Motor neuron (in vitro differentiated cells): ENCODE measurements at regions not wholly inside any gene's neighbourhood (a gene's known extent, or its start where the extent isn't known, plus 50 kb on each side); places are given as distances from the start of the nearest gene placed in this dataset.
A peak's percentile ranks its signal among the peaks of the same experiment; 100 is the strongest.

Source experiments
- ATAC-seq, 8 experiments: fragments of 200-7000 bp; cut with Tn5 transposase; replicated peaks in 6 of 8; 2 replicates each; pipeline ENCODE4 v1.8.0; 2021; ENCODE audit warnings: mild to moderate bottlenecking in 8 of 8, moderate library complexity in 8 of 8
- H3K27ac ChIP-seq, 2 donors: fragments of 250-450 bp; sonication (Bioruptor Pico); 2 replicates each; pipeline ENCODE4 v1.9.0; 2021; ENCODE audit warnings: antibody characterized with exemption in 2 of 2, mild to moderate bottlenecking in 2 of 2, moderate library complexity in 1 of 2
- H3K4me1 ChIP-seq, 2 donors: fragments of 250-450 bp; sonication (Bioruptor Pico); replicated peaks in 1 of 2; 2 replicates each; pipeline ENCODE4 v1.6.1; 2021; ENCODE audit warnings: antibody characterized with exemption in 2 of 2, mild to moderate bottlenecking in 2 of 2, moderate library complexity in 1 of 2
- H3K4me3 ChIP-seq, 5 donors: fragments of 250-450 bp; sonication (Bioruptor Pico); 2 replicates each; pipeline ENCODE4 v1.9.0; 2021; ENCODE audit warnings: antibody characterized with exemption in 5 of 5, mild to moderate bottlenecking in 5 of 5, moderate library complexity in 4 of 5
- WGBS, 10 experiments: fragments of 450-650 bp; shearing (Covaris generic); methylation state at CpG; one replicate each; pipeline ENCODE4 v1.0.0; 2022; 5-methylcytosine and 5-hydroxymethylcytosine counted together
- in situ Hi-C, 9 experiments: fragments of 400-800 bp; cut with MboI; loops; one replicate each; pipeline ENCODE4 v1.15.0; 2021; ENCODE audit warnings: low sequenced_read_pairs in 9 of 9, low pct_unique_long_range_greater_than_20kb in 2 of 9; ENCODE audit not compliant: unreplicated experiment in 9 of 9

GRCh38 chr2:150387586-150388288 lies 99.7 kb downstream of the RND3 start:
- H3K4me1 ChIP-seq = peaks cover 2 to 3% of the 10 kb centered on the region in 2 donors
- ATAC-seq = no peak
- no peak overlapping the region for H3K27ac ChIP-seq
- H3K4me3 ChIP-seq = no peak overlapping the region
- in situ Hi-C loops = no loop called here
- WGBS, 10 experiments = 67 to 100% (median 93%) methylated on average over 1 to 3 of the region's 4 CpGs; no CpG with 5 or more reads in 4 of the 10 experiments

- in situ Hi-C loops = no loop called here
- no peak for ATAC-seq
Observed at GRCh38 chr2:150385211-150385610, 102.3 kb downstream of the RND3 start.

GRCh38 chr2:150383587-150383986 lies 103.9 kb downstream of the RND3 start:
- no peak for ATAC-seq

More at GRCh38 chr2:150385211-150385610, 102.3 kb downstream of the RND3 start:
- WGBS, 10 experiments = 6 to 63% (median 29%) methylated on average over 1 of the region's 1 CpG; no CpG with 5 or more reads in 1 of the 10 experiments
- no peak overlapping the region for H3K27ac ChIP-seq
- H3K4me1 ChIP-seq = no peaks in the 10 kb centered on the region
- no peak overlapping the region for H3K4me3 ChIP-seq

GRCh38 chr2:150379166-150379565 lies 108.3 kb downstream of the RND3 start:
- Histone ChIP-seq H3K4me1 (peaks cover 10 to 20% of the 10 kb centered on the region in 2 donors), H3K4me3 (no peak overlapping the region), H3K27ac (no peak overlapping the region)
- ATAC-seq = no peak
- in situ Hi-C loops = no loop called here

More at GRCh38 chr2:150383587-150383986, 103.9 kb downstream of the RND3 start:
- Histone ChIP-seq H3K4me1 (no peaks in the 10 kb centered on the region), H3K4me3 (no peak overlapping the region), H3K27ac (no peak overlapping the region)
- in situ Hi-C loops = no loop called here

DNA sequence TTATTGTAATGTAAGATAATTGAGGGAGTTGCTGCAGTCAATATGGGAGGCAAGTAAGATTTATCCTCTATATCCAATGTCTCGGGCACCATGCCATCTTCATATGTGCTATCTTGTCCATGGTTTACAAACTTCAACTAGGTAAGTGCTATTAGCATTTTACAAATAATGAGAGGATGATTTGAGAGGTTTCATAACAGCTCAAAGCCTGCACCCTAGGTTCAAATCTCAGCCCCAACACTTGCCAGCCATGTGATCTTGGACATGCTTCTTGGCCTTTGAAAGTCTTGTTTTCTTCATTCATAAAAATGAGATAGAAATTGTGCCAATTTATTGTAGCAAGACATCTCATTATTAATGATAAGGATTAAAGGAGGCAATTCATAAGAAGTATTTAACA lies 108.8 kb downstream of the RND3 start:
- no peak overlapping the region for H3K4me3 ChIP-seq
- no peak for ATAC-seq
- peaks cover 10 to 25% of the 10 kb centered on the region in 2 donors for H3K4me1 ChIP-seq
- in situ Hi-C loops = no loop called here
- 100% methylated on average over 1 of the region's 1 CpG; no CpG with 5 or more reads in 6 of the 10 experiments for WGBS, 10 experiments
- no peak overlapping the region for H3K27ac ChIP-seq

DNA sequence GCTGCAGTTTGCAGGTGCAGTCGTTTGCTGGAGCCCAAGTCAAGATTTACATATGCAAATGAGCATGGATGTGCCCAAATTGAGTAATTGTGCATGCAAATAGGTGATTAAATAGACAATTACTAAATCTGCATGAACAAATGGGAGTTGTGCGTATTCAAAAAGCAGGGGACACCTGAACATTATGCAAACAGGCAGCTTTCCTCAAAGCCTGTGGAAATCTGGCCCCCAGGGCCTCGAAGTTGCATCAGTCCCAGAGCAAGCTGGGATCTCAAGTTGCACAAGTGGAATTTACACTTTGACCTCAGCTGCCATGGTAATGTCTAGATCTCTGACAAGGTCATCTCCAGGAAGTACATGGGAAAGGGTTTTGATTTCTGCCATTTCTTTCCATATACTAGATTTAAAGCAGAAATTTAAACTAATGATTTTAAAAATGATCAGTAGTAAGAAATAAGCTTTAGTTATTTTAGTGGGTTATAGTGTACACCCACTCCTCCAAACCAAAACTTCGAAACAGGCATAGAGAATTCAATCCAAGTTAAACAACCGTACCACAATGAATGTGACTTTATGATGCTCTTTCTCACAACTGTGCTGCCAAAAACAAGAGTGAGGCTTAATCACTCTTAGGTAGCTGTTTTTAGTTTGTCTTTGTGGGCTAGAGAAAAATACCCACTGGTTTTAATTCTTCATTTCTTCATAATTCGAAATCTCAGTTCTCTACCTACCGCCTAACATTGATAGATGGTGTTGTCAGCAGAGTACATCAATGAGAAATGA lies 110.7 kb downstream of the RND3 start:
- Histone ChIP-seq H3K27ac (no peak overlapping the region), H3K4me3 (no peak overlapping the region), H3K4me1 (peaks cover 10 to 27% of the 10 kb centered on the region in 2 donors)
- WGBS, 10 experiments = 60 to 94% (median 73%) methylated on average over 2 to 7 of the region's 7 CpGs; no CpG with 5 or more reads in 1 of the 10 experiments
- peak in 2 of 8 experiments; percentile 36 to 94 for ATAC-seq
- in situ Hi-C loops = no loop called here

DNA sequence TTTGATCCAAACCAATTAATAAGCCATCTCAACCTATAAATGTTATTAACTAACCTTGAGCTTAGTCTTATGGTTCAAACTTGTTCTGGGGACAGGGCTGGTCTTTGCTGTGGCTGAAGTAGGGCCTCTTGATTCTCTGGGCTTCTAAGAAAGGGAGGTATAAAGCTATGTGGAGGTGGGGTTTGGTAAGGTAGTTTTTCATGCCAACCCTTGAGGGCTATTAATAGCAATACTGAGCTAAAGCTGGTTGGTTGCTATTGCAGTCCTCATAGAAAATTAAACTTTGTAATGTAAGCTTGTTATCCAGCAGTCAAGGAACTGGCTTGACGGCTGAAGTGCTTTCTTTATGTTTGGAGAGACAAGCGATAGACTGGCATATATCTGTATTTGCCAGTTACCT lies 112.1 kb downstream of the RND3 start:
- Histone ChIP-seq H3K4me3 (no peak overlapping the region), H3K4me1 (peaks cover 18 to 40% of the 10 kb centered on the region in 2 donors), H3K27ac (peak overlapping the region in 1 of 2 donors; percentile 8)
- 0 to 100% (median 50%) methylated on average over 1 to 2 of the region's 2 CpGs for WGBS, 10 experiments
- in situ Hi-C loops = no loop called here
- ATAC-seq = no peak

- H3K4me3 ChIP-seq = no peak overlapping the region
- H3K4me1 ChIP-seq = peaks cover 19 to 41% of the 10 kb centered on the region in 2 donors
- WGBS, 10 experiments = 30 to 100% (median 55%) methylated on average over 1 of the region's 1 CpG; no CpG with 5 or more reads in 3 of the 10 experiments
- peak in 5 of 8 experiments; percentile 49 to 81 (median 73) for ATAC-seq
- H3K27ac ChIP-seq = peak overlapping the region; percentile 30 to 38
- in situ Hi-C loops = no loop called here
Observed at GRCh38 chr2:150374492-150374891, 113.0 kb downstream of the RND3 start.

GRCh38 chr2:150373374-150373773 lies 114.1 kb downstream of the RND3 start:
- no peak for ATAC-seq
- peak overlapping the region in 1 of 2 donors; percentile 38 for H3K27ac ChIP-seq
- peaks cover 19 to 41% of the 10 kb centered on the region in 2 donors for H3K4me1 ChIP-seq
- no peak overlapping the region for H3K4me3 ChIP-seq
- in situ Hi-C loops = no loop called here
- WGBS, 10 experiments = 20 to 100% (median 95%) methylated on average over 1 to 2 of the region's 2 CpGs; no CpG with 5 or more reads in 1 of the 10 experiments

DNA sequence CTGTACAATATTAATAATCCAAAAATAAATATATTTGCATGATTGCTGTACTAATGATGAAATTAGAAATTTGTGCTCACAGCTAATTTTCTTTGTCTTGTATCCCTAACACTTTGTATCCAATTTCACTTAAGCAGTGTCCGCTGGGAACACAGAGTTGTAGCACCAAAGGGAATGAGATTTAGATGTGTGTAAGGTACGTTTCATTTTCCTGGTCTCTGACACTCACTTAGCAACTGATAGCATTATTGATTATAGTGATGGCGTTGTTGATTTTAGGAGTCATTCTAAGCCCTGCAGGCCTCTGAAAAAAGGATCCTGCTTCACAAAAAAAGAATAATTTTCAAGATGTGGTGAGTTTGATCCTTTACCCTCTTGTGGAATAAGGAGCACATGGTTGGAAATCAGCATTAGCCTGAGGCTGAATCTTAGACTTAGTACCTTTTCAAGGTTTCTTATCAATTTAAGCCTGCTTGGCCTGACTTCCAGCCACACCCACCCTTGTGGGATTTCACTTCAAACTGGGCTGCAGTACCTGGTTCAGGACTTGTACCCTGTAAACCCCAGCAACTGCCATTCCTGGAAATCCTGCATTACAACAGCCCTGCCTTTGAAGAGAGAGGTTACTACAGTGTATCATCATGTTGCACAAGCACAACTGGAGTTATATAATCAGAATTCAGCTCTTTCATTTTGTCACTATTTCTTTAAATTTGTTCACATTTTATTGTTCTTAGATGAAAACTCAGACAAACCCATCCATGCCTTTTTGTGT lies 116.2 kb downstream of the RND3 start:
- in situ Hi-C loops = no loop called here
- Histone ChIP-seq H3K27ac (peak overlapping the region; percentile 30 to 34), H3K4me3 (no peak overlapping the region), H3K4me1 (peaks cover 10 to 25% of the 10 kb centered on the region in 2 donors)
- 43 to 100% (median 80%) methylated on average over 1 to 3 of the region's 3 CpGs; no CpG with 5 or more reads in 2 of the 10 experiments for WGBS, 10 experiments
- ATAC-seq = no peak

DNA sequence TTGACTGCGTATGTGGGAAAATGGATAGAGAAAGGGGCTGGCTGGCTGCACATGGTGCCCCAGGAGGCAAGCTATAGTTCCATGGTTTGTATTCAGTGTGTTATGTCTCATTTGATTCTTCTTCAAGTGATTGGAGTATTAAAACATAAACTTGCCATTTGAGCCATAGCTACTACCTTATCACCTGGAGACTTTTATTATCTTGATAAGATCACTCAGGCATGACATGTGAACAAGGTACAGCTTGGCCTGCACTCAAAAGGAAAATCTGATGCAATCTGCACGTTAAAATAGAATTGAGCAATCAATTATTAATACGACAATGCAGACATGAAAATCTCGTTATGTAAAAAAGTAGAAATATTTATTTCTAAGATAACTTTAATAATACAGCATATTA lies 116.9 kb downstream of the RND3 start:
- no peak overlapping the region for H3K4me3 ChIP-seq
- 60 to 100% (median 77%) methylated on average over 1 to 4 of the region's 4 CpGs for WGBS, 10 experiments
- in situ Hi-C loops = no loop called here
- peaks cover 10 to 25% of the 10 kb centered on the region in 2 donors for H3K4me1 ChIP-seq
- H3K27ac ChIP-seq = no peak overlapping the region
- peak in 3 of 8 experiments; percentile 11 to 38 (median 25) for ATAC-seq

DNA sequence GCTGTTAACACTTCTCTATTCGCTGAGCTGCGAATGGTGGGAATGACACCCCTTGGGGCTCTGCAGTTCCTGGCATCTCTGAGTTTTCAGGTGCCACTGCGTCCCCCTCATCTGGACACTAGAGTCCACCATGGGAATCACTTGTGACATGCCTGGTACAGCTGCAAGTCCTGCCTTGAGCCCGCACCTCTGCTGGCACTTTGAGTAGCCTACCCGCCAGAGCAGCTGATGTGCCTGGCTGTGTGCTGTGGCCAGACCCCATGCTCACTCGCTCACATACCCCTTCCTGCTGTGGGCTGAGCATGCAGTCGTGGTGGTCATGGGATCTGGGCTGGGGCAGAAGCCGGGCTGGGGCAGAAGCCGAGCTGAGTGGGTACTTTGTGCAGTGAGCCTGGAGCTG lies 117.6 kb downstream of the RND3 start:
- 83 to 100% (median 92%) methylated on average over 2 to 4 of the region's 9 CpGs; no CpG with 5 or more reads in 6 of the 10 experiments for whole genome bisulfite sequencing, 10 experiments
- ATAC-seq = no peak
- H3K27ac ChIP-seq = no peak overlapping the region
- in situ Hi-C loops = no loop called here
- peaks cover 10 to 24% of the 10 kb centered on the region in 2 donors for H3K4me1 ChIP-seq
- no peak overlapping the region for H3K4me3 ChIP-seq

GRCh38 chr2:150358468-150358807 lies 129.0 kb downstream of the RND3 start:
- Histone ChIP-seq H3K4me1 (peaks cover 5 to 8% of the 10 kb centered on the region in 2 donors), H3K4me3 (no peak overlapping the region), H3K27ac (no peak overlapping the region)
- in situ Hi-C loops = no loop called here
- peak in 4 of 8 experiments; percentile 30 to 45 (median 36) for ATAC-seq
- WGBS, 10 experiments = 40 to 100% (median 89%) methylated on average over 1 to 3 of the region's 3 CpGs; no CpG with 5 or more reads in 4 of the 10 experiments
